HEK293 (cell line): ENCODE measurements at regions not wholly inside any gene's neighbourhood (a gene's known extent, or its start where the extent isn't known, plus 50 kb on each side); places are given as distances from the start of the nearest gene placed in this dataset.

Experiments used
- CTCF ChIA-PET: fragments of 350-600 bp; formaldehyde crosslinking; extraction: SDS; loops from one replicate; lab custom pipeline; 2021; ENCODE audit warnings: antibody characterized with exemption; lab: Yijun Ruan, JAX
- POLR2A ChIA-PET: fragments of 300-600 bp; formaldehyde crosslinking; extraction: SDS; loops from one replicate; lab custom pipeline; 2020; ENCODE audit warnings: antibody characterized with exemption, inconsistent platforms; lab: Yijun Ruan, JAX
- H3K27ac ChIP-seq: fragments of 200-500 bp; sonication (Bioruptor generic); 2 replicates; pipeline ENCODE4 v1.5.1; 2014; ENCODE audit warnings: low read depth, low read length, control low read depth, inconsistent platforms; ENCODE audit errors: extremely low read depth
- H3K36me3 ChIP-seq, 2 experiments: fragments of 200-500 bp in 1 of 2; sonication (Bioruptor generic) in 1 of 2; 1 replicate in 1 of 2; 2 replicates in 1 of 2; pipeline ENCODE4 v1.5.1; 2014 to 2017; ENCODE audit warnings: inconsistent platforms in 2 of 2, low read length in 2 of 2; ENCODE audit not compliant: control insufficient read depth in 2 of 2, insufficient read depth in 1 of 2
- H3K4me1 ChIP-seq: fragments of 200-500 bp; sonication (Bioruptor generic); 2 replicates; pipeline ENCODE4 v1.5.1; 2014; ENCODE audit warnings: mild to moderate bottlenecking, low read length, inconsistent platforms; ENCODE audit not compliant: control insufficient read depth, insufficient read depth
- H3K4me3 ChIP-seq: 2 replicates; pipeline ENCODE4 v1.5.1; 2011; ENCODE audit warnings: low read depth, mild to moderate bottlenecking, control low read depth, low read length, moderate library complexity
- H3K9me3 ChIP-seq: fragments of 200-500 bp; sonication (Bioruptor generic); 2 replicates; pipeline ENCODE4 v1.5.1; 2014; ENCODE audit warnings: low read depth, low read length, inconsistent platforms; ENCODE audit not compliant: control insufficient read depth, insufficient read depth
- ELK4 ChIP-seq: IDR thresholded peaks from 2 replicates; pipeline ENCODE4 v1.6.1; 2011; ENCODE audit warnings: mild to moderate bottlenecking, low read depth, low read length, borderline replicate concordance
- FEZF1 ChIP-seq: fragments of 450-650 bp; formaldehyde crosslinking; IDR thresholded peaks from 2 replicates; pipeline ENCODE4 v1.5.1; 2016; ENCODE audit warnings: missing biosample characterization, missing genetic modification characterization
- GFI1B ChIP-seq: fragments of 450-650 bp; formaldehyde crosslinking; IDR thresholded peaks from 2 replicates; pipeline ENCODE4 v1.5.1; 2016; ENCODE audit warnings: missing biosample characterization, missing genetic modification characterization
- GLIS1 ChIP-seq: fragments of 450-650 bp; formaldehyde crosslinking; IDR thresholded peaks from 2 replicates; pipeline ENCODE4 v1.5.1; 2016; ENCODE audit warnings: missing biosample characterization, missing genetic modification characterization
- GLIS2 ChIP-seq: fragments of 450-650 bp; formaldehyde crosslinking; IDR thresholded peaks from 2 replicates; pipeline ENCODE4 v1.5.1; 2016; ENCODE audit warnings: missing biosample characterization, missing genetic modification characterization
- IKZF3 ChIP-seq: fragments of 450-650 bp; IDR thresholded peaks from 2 replicates; pipeline ENCODE4 v1.5.0; 2018; ENCODE audit warnings: missing biosample characterization, mild to moderate bottlenecking, missing genetic modification characterization, moderate library complexity
- KLF8 ChIP-seq: fragments of 450-650 bp; formaldehyde crosslinking; IDR thresholded peaks from 2 replicates; pipeline ENCODE4 v1.5.1; 2016; ENCODE audit warnings: missing biosample characterization, missing genetic modification characterization
- MEIS1 ChIP-seq: sonication (generic); formaldehyde crosslinking; IDR thresholded peaks from 2 replicates; pipeline ENCODE4 v1.8.1; 2022; ENCODE audit warnings: missing genetic modification reagents, mild to moderate bottlenecking, borderline replicate concordance
- ZBTB11 ChIP-seq: fragments of 450-650 bp; formaldehyde crosslinking; conservative IDR thresholded peaks from 2 replicates; pipeline ENCODE4 v1.5.1; 2016; ENCODE audit warnings: low read depth, missing biosample characterization, missing genetic modification characterization
- ZNF133 ChIP-seq: fragments of 450-650 bp; formaldehyde crosslinking; IDR thresholded peaks from 2 replicates; pipeline ENCODE4 v1.5.1; 2016; ENCODE audit warnings: missing biosample characterization, missing genetic modification characterization
- ZNF157 ChIP-seq: fragments of 450-650 bp; formaldehyde crosslinking; IDR thresholded peaks from 2 replicates; pipeline ENCODE4 v1.5.1; 2016; ENCODE audit warnings: missing biosample characterization, missing genetic modification characterization
- ZNF16 ChIP-seq: fragments of 450-650 bp; formaldehyde crosslinking; IDR thresholded peaks from 2 replicates; pipeline ENCODE4 v1.5.1; 2016; ENCODE audit warnings: low read depth, missing biosample characterization, missing genetic modification characterization
- ZNF221 ChIP-seq: fragments of 450-650 bp; formaldehyde crosslinking; IDR thresholded peaks from 2 replicates; pipeline ENCODE4 v1.5.1; 2017; ENCODE audit warnings: missing biosample characterization, missing genetic modification characterization, borderline replicate concordance
- ZNF501 ChIP-seq: fragments of 450-650 bp; formaldehyde crosslinking; IDR thresholded peaks from 2 replicates; pipeline ENCODE4 v1.5.1; 2016; ENCODE audit warnings: missing biosample characterization, missing genetic modification characterization
- ZNF521 ChIP-seq: fragments of 450-650 bp; formaldehyde crosslinking; IDR thresholded peaks from 2 replicates; pipeline ENCODE4 v1.5.1; 2017; ENCODE audit warnings: missing biosample characterization, mild to moderate bottlenecking, missing genetic modification characterization
- ZNF548 ChIP-seq: fragments of 450-650 bp; formaldehyde crosslinking; IDR thresholded peaks from 2 replicates; pipeline ENCODE4 v1.5.1; 2016; ENCODE audit warnings: missing biosample characterization, missing genetic modification characterization
- ZNF571 ChIP-seq: fragments of 450-650 bp; formaldehyde crosslinking; IDR thresholded peaks from 2 replicates; pipeline ENCODE4 v1.5.0; 2017; ENCODE audit warnings: missing biosample characterization, missing genetic modification characterization
- ZNF692 ChIP-seq: fragments of 450-650 bp; formaldehyde crosslinking; IDR thresholded peaks from 2 replicates; pipeline ENCODE4 v1.5.1; 2016; ENCODE audit warnings: missing biosample characterization, missing genetic modification characterization
- ZNF791 ChIP-seq: fragments of 450-650 bp; formaldehyde crosslinking; IDR thresholded peaks from 2 replicates; pipeline ENCODE4 v1.5.1; 2016; ENCODE audit warnings: missing biosample characterization, missing genetic modification characterization
- ZSCAN16 ChIP-seq: fragments of 450-650 bp; formaldehyde crosslinking; IDR thresholded peaks from 2 replicates; pipeline ENCODE4 v1.5.1; 2016; ENCODE audit warnings: missing biosample characterization, missing genetic modification characterization

- ChIA-PET CTCF (no interaction called here), POLR2A (no interaction called here)
- Histone ChIP-seq H3K36me3 (no peaks in the 10 kb centered on the region), H3K27ac (no peak overlapping the region), H3K4me3 (no peak overlapping the region), H3K9me3 (no peaks in the 10 kb centered on the region), H3K4me1 (no peaks in the 10 kb centered on the region)
- TF ChIP-seq ZNF221 (tag by site-specific recombination) = no peak
- TF ChIP-seq ZNF791 = no peak
- no peak for TF ChIP-seq GFI1B (tag by site-specific recombination)
- no peak for TF ChIP-seq ZBTB11
- no peak for TF ChIP-seq ELK4
- TF ChIP-seq ZNF16 (tag by site-specific recombination) = no peak
- no peak for TF ChIP-seq ZNF692
- no peak for TF ChIP-seq ZNF157 (tag by site-specific recombination)
- no peak for TF ChIP-seq MEIS1
- no peak for TF ChIP-seq IKZF3
These were observed 228.9 kb upstream of the ACTBL2 start for GRCh38 chr5:57711471-57711870.

GRCh38 chr5:57710126-57710525 is 227.5 kb upstream of the ACTBL2 start:
- no peaks in the 10 kb centered on the region for H3K36me3 ChIP-seq
- ChIA-PET POLR2A (no interaction called here), CTCF (no interaction called here)
- no peak overlapping the region for H3K27ac ChIP-seq
- no peaks in the 10 kb centered on the region for H3K9me3 ChIP-seq
- no peaks in the 10 kb centered on the region for H3K4me1 ChIP-seq
- H3K4me3 ChIP-seq = no peak overlapping the region
- TF ChIP-seq ZNF521 (tag by site-specific recombination) = no peak
- TF ChIP-seq FEZF1 = no peak

GRCh38 chr5:57705769-57706168 is 223.2 kb upstream of the ACTBL2 start:
- Histone ChIP-seq H3K4me3 (no peak overlapping the region), H3K27ac (no peak overlapping the region), H3K36me3 (no peaks in the 10 kb centered on the region), H3K4me1 (no peaks in the 10 kb centered on the region), H3K9me3 (no peaks in the 10 kb centered on the region)
- CTCF ChIA-PET = interaction anchor here (1.1 to 1.6 kb wide), 2 partner anchors 11 to 244 kb away, joined by 3 read pairs; no protein-coding TSS in a partner anchor
- no peak for TF ChIP-seq ZNF548
- no peak for TF ChIP-seq ZNF133
- no peak for TF ChIP-seq GLIS1
- TF ChIP-seq ZNF571 (tag by site-specific recombination) = no peak
- TF ChIP-seq ZSCAN16 (tag by site-specific recombination) = no peak
- no peak for TF ChIP-seq GLIS2
- no peak for TF ChIP-seq ZNF501 (tag by site-specific recombination)
- TF ChIP-seq KLF8 (tag by site-specific recombination) = no peak
- POLR2A ChIA-PET = no interaction called here
